B cell (primary cell): ENCODE measurements at regions not wholly inside any gene's neighbourhood (a gene's known extent, or its start where the extent isn't known, plus 50 kb on each side); places are given as distances from the start of the nearest gene placed in this dataset.

Source experiments
- EZH2 ChIP-seq: IDR thresholded peaks from 2 replicates; pipeline ENCODE4 v1.6.1; 2012; ENCODE audit warnings: borderline replicate concordance, low read depth, mild to moderate bottlenecking, moderate library complexity, low read length; ENCODE audit not compliant: insufficient read depth, poor library complexity, severe bottlenecking
- TF ChIP-seq, protein P1 (sequence below): fragments of 200-600 bp; IDR thresholded peaks from one replicate; pipeline ENCODE4 v1.8.0; 2022; ENCODE audit warnings: antibody characterized with exemption, mild to moderate bottlenecking

GRCh38 chr3:159137949-159138348, 336.1 kb downstream of the MFSD1 start:
- TF ChIP-seq, protein P1, sequence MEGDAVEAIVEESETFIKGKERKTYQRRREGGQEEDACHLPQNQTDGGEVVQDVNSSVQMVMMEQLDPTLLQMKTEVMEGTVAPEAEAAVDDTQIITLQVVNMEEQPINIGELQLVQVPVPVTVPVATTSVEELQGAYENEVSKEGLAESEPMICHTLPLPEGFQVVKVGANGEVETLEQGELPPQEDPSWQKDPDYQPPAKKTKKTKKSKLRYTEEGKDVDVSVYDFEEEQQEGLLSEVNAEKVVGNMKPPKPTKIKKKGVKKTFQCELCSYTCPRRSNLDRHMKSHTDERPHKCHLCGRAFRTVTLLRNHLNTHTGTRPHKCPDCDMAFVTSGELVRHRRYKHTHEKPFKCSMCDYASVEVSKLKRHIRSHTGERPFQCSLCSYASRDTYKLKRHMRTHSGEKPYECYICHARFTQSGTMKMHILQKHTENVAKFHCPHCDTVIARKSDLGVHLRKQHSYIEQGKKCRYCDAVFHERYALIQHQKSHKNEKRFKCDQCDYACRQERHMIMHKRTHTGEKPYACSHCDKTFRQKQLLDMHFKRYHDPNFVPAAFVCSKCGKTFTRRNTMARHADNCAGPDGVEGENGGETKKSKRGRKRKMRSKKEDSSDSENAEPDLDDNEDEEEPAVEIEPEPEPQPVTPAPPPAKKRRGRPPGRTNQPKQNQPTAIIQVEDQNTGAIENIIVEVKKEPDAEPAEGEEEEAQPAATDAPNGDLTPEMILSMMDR: no peak
- TF ChIP-seq EZH2: no peak
